ENCODE measurements at regions not wholly inside any gene's neighbourhood (a gene's known extent, or its start where the extent isn't known, plus 50 kb on each side); places are given as distances from the start of the nearest gene placed in this dataset.
"Not testable (repeated sequence)": the region's sequence is repeated elsewhere in the genome, so short reads cannot be mapped to it uniquely, and the experiment has no call there.

DNA sequence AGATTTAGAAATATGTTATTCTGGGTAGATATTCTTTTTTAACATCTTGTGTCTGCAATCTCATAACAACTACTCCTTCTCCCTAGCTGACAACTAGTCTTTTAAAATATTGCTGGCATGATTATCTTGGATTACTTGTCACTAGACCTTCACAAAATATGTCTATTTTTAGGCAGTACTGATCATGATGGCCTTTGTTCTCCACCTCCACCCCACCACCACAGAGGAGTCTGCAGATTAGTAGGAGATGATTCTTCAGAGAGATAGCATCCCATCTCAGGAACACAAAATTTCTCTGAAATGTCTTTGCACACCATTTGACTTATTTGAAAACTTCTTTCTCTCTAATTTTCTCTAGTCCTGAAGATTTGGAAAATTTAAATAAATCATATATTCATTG lies 338.1 kb upstream of the SPHKAP start:
- DNase-seq (ENCODE audit: low read depth): no peak

DNA sequence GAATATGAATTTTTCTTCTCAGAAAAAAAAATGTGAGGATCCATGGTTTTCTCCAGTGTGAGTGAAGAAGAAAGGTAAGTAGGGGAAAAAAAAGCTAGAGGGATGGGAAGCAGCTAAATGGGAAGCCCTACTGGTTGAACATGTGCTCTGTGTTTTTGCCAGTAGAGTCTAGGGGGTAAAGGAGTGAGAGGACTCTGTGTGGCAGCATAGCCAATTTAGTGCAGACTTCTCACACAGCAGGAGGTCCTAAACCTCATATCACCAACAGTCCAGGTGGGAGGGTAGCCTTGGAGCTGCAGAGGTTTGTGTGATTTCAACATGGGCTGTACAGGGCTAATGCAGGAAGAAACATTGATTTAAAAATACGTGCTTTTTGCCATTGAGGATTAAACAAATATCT lies 334.5 kb upstream of the SPHKAP start:
- no peak for DNase-seq (ENCODE audit: low read depth)

DNA sequence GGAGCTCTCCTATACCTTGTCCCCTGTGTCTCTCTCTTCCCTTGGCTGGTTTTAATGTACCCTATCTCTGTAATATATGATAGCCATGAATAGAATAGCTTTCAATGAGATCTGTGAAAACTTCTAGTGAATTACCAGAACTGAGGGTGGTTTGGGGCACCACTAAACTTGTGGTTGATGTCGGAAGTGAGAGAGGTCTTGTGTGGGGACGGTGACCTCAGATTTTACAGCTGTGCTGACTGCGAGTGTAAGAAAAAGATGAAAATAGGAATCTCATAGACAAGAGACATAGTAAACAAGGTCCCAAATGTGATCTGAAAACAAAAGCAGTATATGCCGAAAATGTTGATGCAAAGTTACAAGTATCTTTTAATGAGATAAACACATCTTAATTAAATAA lies 332.0 kb upstream of the SPHKAP start:
- DNase-seq (ENCODE audit: low read depth): not testable (repeated sequence)

DNA sequence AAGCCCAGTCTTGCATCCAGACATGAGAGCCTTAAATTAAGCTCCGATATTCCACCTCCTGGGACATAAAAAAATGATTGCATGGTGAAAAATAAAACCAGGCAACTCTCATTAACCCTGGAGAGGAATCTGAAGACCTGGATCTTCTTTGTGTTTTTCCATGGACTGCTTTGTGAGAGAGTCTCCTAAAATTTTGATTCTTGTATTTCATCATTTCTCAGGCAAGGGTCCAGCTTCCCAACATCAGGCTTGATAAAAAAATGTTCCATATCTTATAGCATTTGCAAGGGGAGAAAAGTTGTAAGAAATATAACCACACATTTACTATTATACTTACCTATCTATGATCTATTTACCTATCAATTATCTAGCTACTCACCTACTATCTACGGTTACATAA lies 327.5 kb upstream of the SPHKAP start:
- DNase-seq (ENCODE audit: low read depth): no peak

DNA sequence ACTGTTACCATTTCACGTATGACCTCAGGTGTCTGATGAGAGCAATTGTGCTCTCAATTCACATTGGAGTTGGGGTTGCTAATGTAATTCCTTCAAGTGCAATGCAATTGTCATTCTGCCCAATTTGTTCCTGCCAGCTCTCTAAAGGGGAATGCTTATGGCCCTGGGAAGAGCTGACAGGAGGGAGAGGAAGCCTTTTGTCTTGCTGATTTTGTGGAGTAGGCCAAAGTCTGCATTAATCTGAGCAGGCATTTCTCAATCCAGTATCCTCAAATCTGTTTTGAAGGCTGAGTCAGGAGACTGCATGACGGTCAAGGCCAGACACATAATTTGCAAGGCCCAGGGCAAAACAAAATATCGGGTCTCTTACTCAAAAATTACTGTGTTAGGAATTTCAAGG lies 326.4 kb upstream of the SPHKAP start:
- DNase-seq (ENCODE audit: low read depth): no peak

DNA sequence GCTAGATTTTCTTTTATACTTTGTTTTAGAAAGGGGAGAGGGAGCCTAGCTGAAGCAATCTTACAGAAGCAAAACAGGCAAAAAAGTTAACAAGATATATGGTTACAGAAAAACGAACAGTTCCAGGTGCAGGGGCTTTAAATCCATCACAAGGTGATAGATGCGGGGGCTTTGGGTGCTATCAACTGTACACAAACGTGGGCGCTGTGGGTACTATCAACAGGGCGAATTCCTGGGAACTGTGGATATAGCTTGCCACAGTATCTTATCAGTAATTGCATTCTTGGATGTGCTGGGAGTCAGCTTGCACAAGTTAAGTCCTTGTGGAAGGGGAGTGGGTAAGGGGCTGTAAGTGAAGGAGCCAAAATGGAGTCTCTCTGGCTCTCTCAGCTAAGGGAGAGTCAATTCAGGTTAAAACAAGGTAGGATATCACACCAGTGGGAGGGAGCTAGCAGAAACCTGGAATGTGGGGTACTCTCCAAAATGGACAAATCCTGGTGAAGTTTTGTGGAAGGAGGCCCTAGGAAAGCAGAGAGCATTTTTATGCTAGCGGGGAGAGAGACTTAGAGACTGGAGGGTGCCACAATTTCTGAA lies 325.8 kb upstream of the SPHKAP start:
- DNase-seq (ENCODE audit: low read depth): no peak

DNA sequence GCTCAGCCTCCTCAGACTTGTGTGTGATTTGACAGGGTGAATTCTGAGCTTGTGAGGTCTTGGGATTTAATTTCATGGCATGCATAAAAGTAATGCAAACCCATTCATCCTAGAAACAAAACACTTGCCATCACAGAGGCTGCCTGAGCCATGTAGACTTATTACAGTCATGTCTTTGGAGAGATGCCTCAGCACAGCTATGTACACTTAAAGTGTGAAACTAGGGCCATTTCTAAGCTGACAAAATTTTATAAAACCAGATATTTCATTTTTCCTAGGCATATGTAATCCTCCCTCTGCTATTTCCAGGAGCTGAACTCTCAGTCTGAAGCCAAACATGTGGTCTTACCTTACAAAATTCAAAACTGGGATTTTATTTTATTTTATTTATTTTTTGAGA lies 322.2 kb upstream of the SPHKAP start:
- no peak for DNase-seq (ENCODE audit: low read depth)

DNA sequence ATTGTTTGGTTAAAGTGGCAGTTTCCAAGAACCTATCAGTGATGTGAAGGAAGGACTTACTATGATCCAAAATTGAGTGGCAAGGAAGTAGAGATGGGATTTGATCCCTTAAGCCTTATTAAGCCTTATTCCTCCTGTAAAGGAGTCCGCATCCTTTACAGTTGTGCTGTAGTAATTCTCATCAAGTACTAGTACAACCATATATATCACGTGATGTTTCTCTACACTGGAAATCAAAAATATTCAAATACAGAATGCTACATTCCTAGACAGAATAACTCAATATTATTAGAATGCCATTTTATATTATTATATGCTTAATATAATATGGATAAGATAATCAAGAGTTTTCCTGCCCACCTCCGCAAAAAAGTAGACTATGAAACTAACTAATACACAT lies 312.4 kb upstream of the SPHKAP start:
- DNase-seq (ENCODE audit: low read depth): no peak

DNA sequence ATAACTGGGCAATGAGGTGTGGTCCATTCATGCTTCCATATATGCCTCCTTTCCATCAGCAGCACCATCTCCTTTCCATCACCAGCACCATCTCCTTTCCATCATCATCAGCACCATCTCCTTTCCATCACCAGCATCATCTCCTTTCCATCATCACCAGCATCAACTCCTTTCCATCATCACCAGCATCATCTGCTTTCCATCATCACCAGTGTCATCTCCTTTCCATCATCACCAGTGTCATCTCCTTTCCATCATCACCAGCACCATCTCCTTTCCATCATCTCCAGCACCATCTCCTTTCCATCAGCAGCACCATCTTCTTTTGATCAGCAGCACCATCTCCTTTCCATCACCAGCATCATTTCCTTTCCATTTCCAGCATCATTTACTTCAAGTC lies 297.5 kb upstream of the SPHKAP start:
- DNase-seq (ENCODE audit: low read depth): no peak

DNA sequence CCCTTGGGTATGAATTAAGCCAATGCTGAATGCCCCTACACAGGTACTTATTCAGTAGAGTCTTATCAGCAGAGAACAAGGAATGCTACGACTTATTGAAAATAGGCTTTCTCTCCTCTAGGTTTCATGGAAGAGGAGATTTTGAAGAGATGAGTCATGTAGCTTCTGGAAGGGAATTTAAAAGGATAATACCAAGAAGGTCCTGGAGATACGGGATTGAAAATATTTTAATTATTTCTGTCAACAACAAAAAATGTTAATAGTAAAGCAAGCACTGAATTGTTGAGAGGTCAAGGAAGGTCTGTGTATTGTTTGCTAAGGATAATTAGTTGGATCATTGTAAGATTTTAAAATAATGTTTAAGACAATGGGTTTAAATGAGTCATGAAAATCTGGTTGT lies 293.0 kb upstream of the SPHKAP start:
- peak; percentile 32 for DNase-seq (ENCODE audit: low read depth)

DNA sequence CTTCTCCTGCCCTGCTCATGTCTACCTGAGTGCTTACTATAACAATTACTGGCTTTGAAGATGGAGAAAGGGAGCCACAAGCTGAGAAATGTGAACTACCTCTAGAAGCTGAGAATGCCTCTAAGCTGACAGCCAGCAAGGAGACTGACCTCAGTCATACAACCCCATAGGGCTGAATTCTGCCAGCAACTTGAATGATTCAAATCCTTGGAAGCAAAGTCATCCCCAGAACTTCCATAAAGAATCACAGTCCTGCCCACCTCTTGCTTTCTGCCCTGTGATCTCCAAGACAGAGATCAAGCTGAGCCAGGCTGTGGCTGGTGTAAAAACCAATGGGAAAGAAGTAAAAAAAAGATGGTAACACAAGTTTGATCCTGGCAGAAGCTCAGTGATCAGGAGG lies 288.2 kb upstream of the SPHKAP start:
- peak; percentile 35 for DNase-seq (ENCODE audit: low read depth)

DNA sequence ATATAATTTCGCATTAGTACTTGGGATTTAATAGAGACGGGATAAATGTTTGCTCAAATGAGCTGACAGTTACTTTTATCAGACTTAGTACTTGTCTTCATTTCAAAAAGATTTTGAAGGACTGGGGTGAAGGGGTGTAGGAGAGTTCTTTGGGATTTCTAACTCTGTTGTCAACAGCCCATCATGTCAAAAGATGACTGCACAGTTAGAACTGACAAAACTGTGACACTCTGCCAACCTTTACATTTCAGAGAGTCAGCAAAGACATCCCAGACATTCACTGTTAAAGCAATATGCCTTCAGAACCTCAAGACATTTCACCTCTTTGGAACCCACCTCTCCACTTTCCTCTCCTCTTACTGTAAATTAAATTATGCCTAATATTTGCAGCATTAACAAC lies 285.4 kb upstream of the SPHKAP start:
- no peak for DNase-seq (ENCODE audit: low read depth)

DNA sequence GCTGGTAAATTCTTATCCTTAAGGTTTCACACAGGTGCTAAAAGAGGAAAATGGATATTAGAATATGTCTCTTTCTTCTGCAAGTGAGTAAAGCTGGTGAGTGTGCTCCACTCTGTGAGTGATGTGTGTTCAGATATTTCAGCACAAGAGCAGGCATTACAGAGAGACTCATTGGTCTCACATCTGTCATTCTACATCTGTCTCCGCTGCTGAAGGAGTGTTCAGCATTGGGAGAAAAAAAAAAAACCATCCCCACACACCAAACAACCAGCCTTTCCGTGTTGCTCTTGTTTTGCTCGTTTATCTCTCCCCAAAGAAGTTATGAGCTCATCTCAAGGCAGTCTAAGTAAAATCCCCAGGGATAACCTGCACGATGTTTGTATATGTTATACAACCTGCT lies 283.9 kb upstream of the SPHKAP start:
- no peak for DNase-seq (ENCODE audit: low read depth)

DNA sequence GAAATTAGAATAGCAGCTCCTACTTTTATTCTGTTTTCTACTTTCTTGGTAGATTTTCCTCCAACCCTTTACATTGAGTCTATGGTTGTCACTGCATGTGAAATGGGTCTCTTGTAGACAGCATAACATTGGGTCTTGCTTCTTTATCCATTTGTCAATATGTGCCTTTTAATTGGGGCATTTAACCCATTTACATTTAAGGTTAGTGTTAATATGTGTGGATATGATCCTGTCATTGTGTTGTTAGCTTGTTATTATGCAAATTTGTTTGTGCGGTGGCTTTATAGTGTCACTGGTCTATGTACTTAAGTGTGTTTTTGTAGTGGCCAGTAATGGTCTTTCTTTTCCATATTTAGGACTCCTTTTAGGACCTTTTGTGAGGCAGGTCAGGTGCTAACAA lies 276.9 kb upstream of the SPHKAP start:
- no peak for DNase-seq (ENCODE audit: low read depth)

DNA sequence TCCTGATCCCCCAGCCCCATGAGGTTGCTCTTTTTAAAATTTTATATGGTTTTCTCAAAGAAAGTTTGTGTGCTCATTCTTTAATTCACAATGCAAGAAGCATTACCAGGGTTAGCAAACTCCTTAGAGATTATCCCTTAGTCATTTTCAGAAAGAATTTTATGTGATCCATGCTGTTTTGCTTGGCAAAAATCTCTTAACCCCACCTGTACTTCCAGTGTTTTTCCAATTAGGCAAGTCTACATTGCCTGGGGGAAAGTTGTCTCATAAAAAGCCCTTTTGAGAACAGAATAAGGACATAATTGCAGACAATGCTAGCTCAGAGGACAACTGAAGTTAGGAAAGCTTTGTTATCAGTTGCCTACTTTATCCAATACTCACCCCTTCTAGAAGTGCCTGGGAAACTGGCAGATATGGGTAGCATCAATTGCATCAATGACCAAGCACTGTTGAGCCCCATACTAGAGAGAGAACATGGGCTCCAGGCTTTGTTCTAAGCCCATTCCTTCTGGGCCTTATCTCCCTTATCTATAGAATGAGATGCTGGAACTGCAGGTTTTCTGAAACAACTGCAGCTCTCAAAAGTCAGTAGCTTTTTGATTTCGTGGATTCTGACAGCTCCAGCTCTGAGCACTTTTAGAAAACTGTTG lies 265.9 kb upstream of the SPHKAP start:
- no peak for DNase-seq (ENCODE audit: low read depth)

DNA sequence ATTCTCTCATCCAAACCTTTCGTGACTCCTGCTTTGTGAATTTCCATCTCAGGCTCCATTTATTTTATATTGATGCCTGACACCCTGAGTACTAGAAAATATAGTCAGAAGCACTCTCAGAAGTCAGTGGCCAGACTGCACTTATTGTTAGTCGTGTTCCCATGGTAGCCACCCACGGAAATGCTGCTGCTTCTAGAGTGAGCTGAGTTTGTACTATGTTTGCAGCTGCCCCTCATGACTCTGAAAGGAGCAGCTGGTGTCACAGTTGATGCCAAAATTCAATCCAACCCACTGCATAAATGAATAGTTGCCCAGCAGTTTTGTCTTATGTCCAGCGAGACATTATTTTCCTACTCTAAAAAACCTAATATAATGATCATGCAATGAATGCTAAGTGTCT lies 265.2 kb upstream of the SPHKAP start:
- DNase-seq (ENCODE audit: low read depth): peak; percentile 42

DNA sequence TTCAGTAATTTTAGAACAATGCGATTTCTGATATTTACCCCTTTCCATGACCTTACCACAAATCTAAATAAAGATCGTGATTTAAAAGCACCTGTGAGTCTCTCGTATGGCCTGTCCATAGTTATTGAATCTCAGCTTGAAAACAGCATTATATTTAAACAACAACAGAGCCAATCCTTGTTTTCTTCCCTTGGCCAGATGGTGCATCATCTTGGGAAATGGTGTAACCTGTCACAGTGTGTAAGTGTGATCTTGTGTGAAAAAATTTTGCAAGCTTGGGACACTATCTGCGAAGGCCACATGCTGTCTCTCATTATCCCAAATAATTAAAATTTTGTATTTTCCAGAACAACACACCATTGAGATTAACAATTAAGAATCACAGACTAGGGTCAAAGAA lies 262.7 kb upstream of the SPHKAP start:
- no peak for DNase-seq (ENCODE audit: low read depth)

DNA sequence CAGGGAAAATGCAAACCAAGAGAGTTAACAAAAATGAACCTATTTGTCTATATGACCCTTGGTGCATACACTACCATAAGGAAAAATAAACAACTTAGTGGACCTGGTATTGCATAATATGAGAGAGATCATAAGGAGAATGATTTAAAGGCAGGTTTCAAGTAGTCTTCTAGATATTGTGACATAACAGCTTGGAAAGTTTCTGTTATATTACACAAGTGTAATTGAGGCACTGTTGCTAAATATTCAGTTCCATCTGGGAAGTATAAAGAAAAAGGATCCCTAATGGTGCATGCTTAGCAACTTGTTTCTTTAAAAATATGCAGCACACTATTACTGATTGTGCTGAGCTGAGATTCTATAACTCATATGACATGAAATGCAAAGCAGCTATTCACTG lies 252.2 kb upstream of the SPHKAP start:
- no peak for DNase-seq (ENCODE audit: low read depth)

DNA sequence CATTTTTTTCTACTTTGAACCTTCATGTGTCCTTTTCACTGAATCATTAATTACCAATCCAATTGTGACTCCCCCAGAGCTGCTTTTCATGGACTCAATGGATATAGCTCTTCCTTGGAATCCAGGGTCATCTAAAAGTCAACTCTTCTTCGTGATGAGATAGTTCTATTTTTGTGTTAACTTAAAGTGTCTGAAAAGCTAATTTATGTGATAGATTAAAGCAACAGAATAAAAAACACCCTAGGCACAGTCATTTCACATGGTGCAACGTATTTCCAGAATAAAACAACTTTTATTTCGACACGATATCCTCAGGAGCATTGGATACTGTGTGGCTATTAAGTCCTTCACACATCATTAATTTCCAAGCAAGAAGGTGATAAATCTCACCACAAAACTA lies 250.6 kb upstream of the SPHKAP start:
- DNase-seq (ENCODE audit: low read depth): no peak

DNA sequence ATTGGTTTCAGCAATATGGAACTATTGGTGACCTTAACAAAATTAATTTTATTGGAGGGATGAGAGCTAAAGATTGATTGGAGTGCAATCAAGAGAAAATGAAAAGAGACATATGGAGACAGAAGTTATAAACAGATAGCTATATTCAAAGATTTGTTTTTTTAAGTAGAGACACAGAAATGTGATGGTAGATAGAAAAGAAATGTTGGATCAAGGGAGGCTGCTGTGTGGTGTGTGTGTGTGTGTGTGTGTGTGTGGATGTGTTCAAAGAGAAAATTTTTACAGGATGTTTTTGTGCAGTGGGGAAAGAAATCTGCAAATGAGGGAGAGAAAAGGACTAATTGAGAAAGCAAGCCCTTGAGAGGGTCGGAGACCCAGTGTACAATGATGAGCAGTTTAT lies 249.5 kb upstream of the SPHKAP start:
- no peak for DNase-seq (ENCODE audit: low read depth)

DNA sequence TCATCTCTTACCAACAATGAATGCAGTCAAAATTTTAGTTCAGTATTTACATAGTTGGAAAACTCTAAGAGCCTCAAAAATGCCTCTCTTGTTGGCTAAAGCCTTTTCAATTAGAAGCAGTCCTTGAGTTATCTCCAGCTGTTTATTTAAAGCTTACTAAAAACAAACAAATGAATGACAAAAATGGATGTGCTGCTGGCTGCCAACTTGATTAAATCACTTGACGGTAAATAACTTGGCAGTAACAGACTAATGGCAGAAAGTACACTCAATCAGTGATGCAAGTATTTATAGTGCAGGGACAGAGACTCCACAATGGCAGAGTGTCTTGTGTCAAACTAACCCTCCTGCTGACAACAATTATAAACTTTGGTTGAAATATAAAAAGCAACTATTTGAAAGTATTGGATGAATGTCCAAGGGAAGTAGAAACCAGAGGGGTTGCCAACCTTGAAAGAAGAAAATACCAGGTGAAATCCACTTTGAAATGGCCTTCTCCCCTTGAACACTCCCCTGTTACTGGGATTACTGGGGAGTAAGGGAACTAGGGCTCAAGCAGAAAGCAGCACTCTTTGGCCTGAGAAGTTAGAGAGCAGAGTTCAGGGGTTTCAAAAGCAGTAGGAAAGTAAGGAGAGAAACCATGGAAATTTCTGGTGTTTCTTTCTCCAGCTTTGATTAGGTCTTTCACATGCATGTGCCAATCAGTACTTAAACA lies 245.2 kb upstream of the SPHKAP start:
- DNase-seq (ENCODE audit: low read depth): no peak

DNA sequence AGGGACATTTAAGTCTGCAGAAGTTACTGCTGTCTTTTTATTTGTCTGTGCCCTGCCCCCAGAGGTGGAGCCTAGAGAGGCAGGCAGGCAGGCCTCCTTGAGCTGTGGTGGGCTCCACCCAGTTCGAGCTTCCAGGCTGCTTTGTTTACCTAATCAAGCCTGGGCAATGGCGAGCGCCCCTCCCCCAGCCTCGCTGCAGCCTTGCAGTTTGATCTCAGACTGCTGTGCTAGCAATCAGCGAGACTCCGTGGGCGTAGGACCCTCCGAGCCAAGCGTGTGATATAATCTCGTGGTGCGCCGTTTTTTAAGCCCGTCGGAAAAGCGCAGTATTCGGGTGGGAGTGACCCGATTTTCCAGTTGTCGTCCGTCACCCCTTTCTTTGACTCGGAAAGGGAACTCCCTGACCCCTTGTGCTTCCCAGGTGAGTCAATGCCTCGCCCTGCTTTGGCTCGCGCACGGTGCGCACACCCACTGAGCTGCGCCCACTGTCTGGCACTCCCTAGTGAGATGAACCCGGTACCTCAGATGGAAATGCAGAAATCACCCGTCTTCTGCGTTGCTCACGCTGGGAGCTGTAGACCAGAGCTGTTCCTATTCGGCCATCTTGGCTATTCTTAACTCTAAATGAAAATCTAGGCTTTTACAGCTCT lies 244.0 kb upstream of the SPHKAP start:
- DNase-seq (ENCODE audit: low read depth): not testable (repeated sequence)

DNA sequence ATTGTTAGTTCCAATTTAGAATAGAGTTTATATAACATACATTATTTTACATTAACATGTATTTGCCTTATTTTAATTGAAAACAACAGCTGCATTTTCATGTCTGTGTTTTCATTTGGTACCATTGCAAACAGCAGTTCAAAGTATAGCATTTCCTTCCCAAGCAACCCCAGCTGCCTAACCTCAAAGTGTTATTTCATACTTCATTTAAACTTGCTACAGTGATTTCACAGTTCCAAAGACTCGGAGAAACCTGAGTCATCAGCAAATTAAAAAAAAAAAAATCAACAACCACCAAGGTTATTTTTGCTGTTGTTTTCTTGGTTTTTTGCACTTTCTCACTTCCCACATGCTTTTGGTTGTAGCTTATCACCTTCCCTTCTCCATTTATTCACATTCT lies 236.5 kb upstream of the SPHKAP start:
- DNase-seq (ENCODE audit: low read depth): no peak
